SK-N-SH (cell line): ENCODE measurements at regions not wholly inside any gene's neighbourhood (a gene's known extent, or its start where the extent isn't known, plus 50 kb on each side); places are given as distances from the start of the nearest gene placed in this dataset.

Experiments used
- CTCF ChIA-PET: fragments of 300-600, 350-600 bp; formaldehyde crosslinking; extraction: SDS; loops from one replicate; lab custom pipeline; 2021; lab: Yijun Ruan, JAX
- POLR2A ChIA-PET: fragments of 350-600 bp; sonication (Branson Sonifier 250); formaldehyde crosslinking; extraction: SDS; loops from one replicate; lab custom pipeline; 2020; ENCODE audit warnings: antibody characterized with exemption, inconsistent platforms; lab: Yijun Ruan, JAX
- DNase-seq: peaks from one replicate; pipeline ENCODE4 v3.0.0; 2012
- H2AFZ ChIP-seq: fragments of 200-600 bp; sonication (generic); 2 replicates; pipeline ENCODE4 v1.8.1; 2016; ENCODE audit warnings: antibody characterized with exemption, mild to moderate bottlenecking, low read depth
- H3F3A ChIP-seq: fragments of 200-600 bp; sonication (generic); replicated peaks from 2 replicates; pipeline ENCODE3; 2016; ENCODE audit warnings: antibody characterized with exemption, mild to moderate bottlenecking; ENCODE audit not compliant: insufficient read depth
- H3K27ac ChIP-seq, 2 experiments: fragments of 200-500 bp in 1 of 2; fragments of 200-600 bp in 1 of 2; sonication (Bioruptor generic) in 1 of 2; sonication (generic), shearing (Covaris generic) in 1 of 2; 2 replicates each; pipeline versions ENCODE4 v1.5.1 to v1.6.1; 2014 to 2016; ENCODE audit warnings: low read depth in 2 of 2, inconsistent platforms in 1 of 2, low read length in 1 of 2, mild to moderate bottlenecking in 1 of 2, mixed read lengths in 1 of 2
- H3K27me3 ChIP-seq: fragments of 200-600 bp; sonication (generic), shearing (Covaris generic); 2 replicates; pipeline ENCODE4 v1.6.1; 2016; ENCODE audit warnings: mixed run types; ENCODE audit not compliant: insufficient read depth
- H3K36me3 ChIP-seq, 2 experiments: fragments of 200-500 bp in 1 of 2; fragments of 200-600 bp in 1 of 2; sonication (Bioruptor generic) in 1 of 2; sonication (generic) in 1 of 2; replicated peaks in 1 of 2; 2 replicates each; pipeline versions ENCODE3 to v1.5.1; 2014 to 2016; ENCODE audit warnings: low read length in 1 of 2, mild to moderate bottlenecking in 1 of 2; ENCODE audit not compliant: insufficient read depth in 2 of 2, control insufficient read depth in 1 of 2
- H3K4me1 ChIP-seq, 2 experiments: fragments of 200-500 bp in 1 of 2; fragments of 200-600 bp in 1 of 2; sonication (Bioruptor generic) in 1 of 2; sonication (generic), shearing (Covaris generic) in 1 of 2; 2 replicates each; pipeline versions ENCODE4 v1.5.1 to v1.6.1; 2014 to 2016; ENCODE audit warnings: low read depth in 1 of 2, low read length in 1 of 2, mixed run types in 1 of 2; ENCODE audit not compliant: insufficient read depth in 2 of 2, control insufficient read depth in 1 of 2
- H3K4me2 ChIP-seq: fragments of 200-600 bp; sonication (generic), shearing (Covaris generic); 2 replicates; pipeline ENCODE4 v1.6.1; 2017; ENCODE audit warnings: mixed run types
- H3K4me3 ChIP-seq, 2 experiments: fragments of 200-500 bp in 1 of 2; fragments of 200-600 bp in 1 of 2; sonication (Bioruptor generic) in 1 of 2; sonication (generic), shearing (Covaris generic) in 1 of 2; 2 replicates each; pipeline versions ENCODE4 v1.5.1 to v1.8.1; 2014 to 2016; ENCODE audit warnings: low read depth in 2 of 2, inconsistent platforms in 1 of 2, low read length in 1 of 2, mild to moderate bottlenecking in 1 of 2, mixed read lengths in 1 of 2, moderate library complexity in 1 of 2
- H3K79me2 ChIP-seq: fragments of 200-600 bp; sonication (generic); 2 replicates; pipeline ENCODE4 v1.8.1; 2017; ENCODE audit warnings: mild to moderate bottlenecking; ENCODE audit not compliant: insufficient read depth
- H3K9ac ChIP-seq: fragments of 200-600 bp; sonication (generic); 2 replicates; pipeline ENCODE4 v1.6.1; 2017; ENCODE audit warnings: mixed run types
- H3K9me2 ChIP-seq: fragments of 200-600 bp; sonication (generic); 2 replicates; pipeline ENCODE4 v1.6.1; 2017; ENCODE audit warnings: mixed run types
- H3K9me3 ChIP-seq: fragments of 200-600 bp; sonication (generic); 2 replicates; pipeline ENCODE4 v1.6.1; 2017; ENCODE audit warnings: mixed run types, mild to moderate bottlenecking, moderate library complexity
- H4K20me1 ChIP-seq: fragments of 200-600 bp; sonication (generic); 2 replicates; pipeline ENCODE4 v1.6.1; 2017; ENCODE audit warnings: mild to moderate bottlenecking, mixed run types; ENCODE audit not compliant: insufficient read depth
- ELF1 ChIP-seq: IDR thresholded peaks from 2 replicates; pipeline ENCODE4 v1.4.0; 2012
- EP300 ChIP-seq, 2 experiments: IDR thresholded peaks; 2 replicates each; pipeline versions ENCODE4 v1.4.0 to v1.6.1; 2012; ENCODE audit warnings: borderline replicate concordance in 1 of 2, low read depth in 1 of 2, low read length in 1 of 2
- EZH2phosphoT487 ChIP-seq: fragments of 200-600 bp; sonication (generic); IDR thresholded peaks from 2 replicates; pipeline ENCODE4 v1.6.1; 2017; ENCODE audit warnings: low read depth, mixed run types, mild to moderate bottlenecking, antibody characterized with exemption, moderate library complexity, borderline replicate concordance
- FOSL2 ChIP-seq: IDR thresholded peaks from 2 replicates; pipeline ENCODE4 v1.4.0; 2012; ENCODE audit warnings: low read depth, mild to moderate bottlenecking, moderate library complexity, borderline replicate concordance
- FOXM1 ChIP-seq: IDR thresholded peaks from 2 replicates; pipeline ENCODE4 v1.4.0; 2012; ENCODE audit warnings: low read depth, mild to moderate bottlenecking
- JUND ChIP-seq: IDR thresholded peaks from 2 replicates; pipeline ENCODE4 v1.4.0; 2012
- MXI1 ChIP-seq: IDR thresholded peaks from 2 replicates; pipeline ENCODE4 v1.6.1; 2012; ENCODE audit warnings: mild to moderate bottlenecking, low read depth, low read length, improper control_type of control experiment
- NFIC ChIP-seq: IDR thresholded peaks from 2 replicates; pipeline ENCODE4 v1.4.0; 2012; ENCODE audit warnings: borderline replicate concordance
- POLR2AphosphoS5 ChIP-seq: IDR thresholded peaks from 2 replicates; pipeline ENCODE4 v1.6.1; 2012; ENCODE audit warnings: low read depth, low read length
- RCOR1 ChIP-seq: fragments of 150-350 bp; IDR thresholded peaks from 2 replicates; pipeline ENCODE4 v1.6.1; 2017; ENCODE audit warnings: antibody characterized with exemption, low read length
- TEAD4 ChIP-seq: IDR thresholded peaks from 2 replicates; pipeline ENCODE4 v1.4.0; 2012; ENCODE audit warnings: mild to moderate bottlenecking, borderline replicate concordance; ENCODE audit not compliant: insufficient read depth
- YY1 ChIP-seq: IDR thresholded peaks from 2 replicates; pipeline ENCODE4 v1.4.0; 2012; ENCODE audit warnings: low read depth, mild to moderate bottlenecking
- ZBTB33 ChIP-seq: IDR thresholded peaks from 2 replicates; pipeline ENCODE4 v1.4.0; 2012; ENCODE audit warnings: low read depth, borderline replicate concordance
- WGBS: methylation state at CpG from one replicate; pipeline ENCODE4 v1.1.6; 2017; ENCODE audit warnings: low lambda C conversion rate; 5-methylcytosine and 5-hydroxymethylcytosine counted together
- TF ChIP-seq, protein P1 (sequence below): fragments of 200-600 bp; sonication (generic); IDR thresholded peaks from 2 replicates; pipeline ENCODE4 v1.6.1; 2017; ENCODE audit warnings: antibody characterized with exemption, mild to moderate bottlenecking, moderate library complexity

DNA sequence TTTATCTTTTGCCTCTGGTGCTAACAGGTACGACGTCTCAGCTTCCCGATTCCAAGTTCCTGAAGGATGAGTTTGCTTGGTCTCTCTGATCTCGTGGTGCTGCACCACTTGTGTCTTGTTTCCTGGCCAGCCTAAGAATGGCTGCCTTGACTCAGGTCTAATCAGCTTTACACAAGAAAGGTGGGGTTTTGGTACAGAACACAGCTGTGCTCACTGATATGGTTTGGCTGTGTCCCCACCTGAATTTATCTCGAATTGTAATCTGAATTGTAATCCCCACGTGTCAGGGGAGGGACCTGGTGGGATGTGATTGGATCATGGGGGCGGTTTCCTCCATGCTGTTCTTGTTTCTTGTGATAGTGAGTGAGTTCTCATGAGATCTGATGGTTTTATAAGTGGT is 305.3 kb upstream of the NOCT start:
- CTCF ChIA-PET = no interaction called here
- WGBS = 46% methylated on average over 7 of the region's 7 CpGs
- H4K20me1 ChIP-seq = no peaks in the 10 kb centered on the region

GRCh38 chr4:138709859-138710258 is 305.7 kb upstream of the NOCT start:
- no peak overlapping the region for H3K27ac ChIP-seq
- no peaks in the 10 kb centered on the region for H3K9me2 ChIP-seq
- no peak overlapping the region for H3K9ac ChIP-seq
- no peaks in the 10 kb centered on the region for H3K36me3 ChIP-seq
- H3K4me1 ChIP-seq = no peaks in the 10 kb centered on the region
- ChIA-PET CTCF (no interaction called here), POLR2A (no interaction called here)
- H3K79me2 ChIP-seq = no peaks in the 10 kb centered on the region
- no peaks in the 10 kb centered on the region for H3K9me3 ChIP-seq
- H3K4me2 ChIP-seq = no peak overlapping the region
- TF ChIP-seq EZH2phosphoT487 = no peak
- TF ChIP-seq MXI1 = no peak
- TF ChIP-seq, protein P1, sequence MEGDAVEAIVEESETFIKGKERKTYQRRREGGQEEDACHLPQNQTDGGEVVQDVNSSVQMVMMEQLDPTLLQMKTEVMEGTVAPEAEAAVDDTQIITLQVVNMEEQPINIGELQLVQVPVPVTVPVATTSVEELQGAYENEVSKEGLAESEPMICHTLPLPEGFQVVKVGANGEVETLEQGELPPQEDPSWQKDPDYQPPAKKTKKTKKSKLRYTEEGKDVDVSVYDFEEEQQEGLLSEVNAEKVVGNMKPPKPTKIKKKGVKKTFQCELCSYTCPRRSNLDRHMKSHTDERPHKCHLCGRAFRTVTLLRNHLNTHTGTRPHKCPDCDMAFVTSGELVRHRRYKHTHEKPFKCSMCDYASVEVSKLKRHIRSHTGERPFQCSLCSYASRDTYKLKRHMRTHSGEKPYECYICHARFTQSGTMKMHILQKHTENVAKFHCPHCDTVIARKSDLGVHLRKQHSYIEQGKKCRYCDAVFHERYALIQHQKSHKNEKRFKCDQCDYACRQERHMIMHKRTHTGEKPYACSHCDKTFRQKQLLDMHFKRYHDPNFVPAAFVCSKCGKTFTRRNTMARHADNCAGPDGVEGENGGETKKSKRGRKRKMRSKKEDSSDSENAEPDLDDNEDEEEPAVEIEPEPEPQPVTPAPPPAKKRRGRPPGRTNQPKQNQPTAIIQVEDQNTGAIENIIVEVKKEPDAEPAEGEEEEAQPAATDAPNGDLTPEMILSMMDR = no peak
- TF ChIP-seq EP300 (IDR thresholded peaks at IDR 0.05; ENCODE audit: borderline replicate concordance in 1 of 2, low read depth in 1 of 2, low read length in 1 of 2) = no peak
- TF ChIP-seq ZBTB33 = no peak
- no peak for TF ChIP-seq ELF1
- no peak for TF ChIP-seq NFIC
- no peak overlapping the region for H3K4me3 ChIP-seq
- no peaks in the 10 kb centered on the region for H3F3A ChIP-seq
- 62% methylated on average over 3 of the region's 3 CpGs for WGBS
- no peaks in the 10 kb centered on the region; the same call in 1 of the 2 replicates for H3K27me3 ChIP-seq
- no peak for DNase-seq
- no peak overlapping the region for H2AFZ ChIP-seq
- H4K20me1 ChIP-seq = no peaks in the 10 kb centered on the region

More for the DNA sequence above, 305.3 kb upstream of the NOCT start:
- Histone ChIP-seq H3K9ac (no peak overlapping the region), H3K27me3 (no peaks in the 10 kb centered on the region; the same call in 1 of the 2 replicates), H2AFZ (no peak overlapping the region), H3K36me3 (no peaks in the 10 kb centered on the region), H3K4me3 (no peak overlapping the region), H3K27ac (no peak overlapping the region), H3F3A (no peaks in the 10 kb centered on the region), H3K4me1 (no peaks in the 10 kb centered on the region), H3K79me2 (no peaks in the 10 kb centered on the region), H3K9me3 (no peaks in the 10 kb centered on the region), H3K9me2 (no peaks in the 10 kb centered on the region), H3K4me2 (no peak overlapping the region)
- POLR2A ChIA-PET = no interaction called here
- no peak for DNase-seq
- TF ChIP-seq YY1 (no peak), POLR2AphosphoS5 (no peak), FOSL2 (no peak), FOXM1 (no peak), TEAD4 (no peak), JUND (no peak), RCOR1 (no peak), NFIC (no peak), ZBTB33 (no peak)
- TF ChIP-seq, protein P1 = no peak
